T47D (cell line): ENCODE measurements at regions not wholly inside any gene's neighbourhood (a gene's known extent, or its start where the extent isn't known, plus 50 kb on each side); places are given as distances from the start of the nearest gene placed in this dataset.
"Not testable (repeated sequence)": the region's sequence is repeated elsewhere in the genome, so short reads cannot be mapped to it uniquely, and the experiment has no call there.

Experiments used
- DNase-seq, 2 experiments: peaks; one replicate each; pipeline versions ENCODE4 v3.0.0 to v3.0.0-alpha.2; 2011 to 2012; ENCODE audit warnings: low read depth in 1 of 2, low spot score in 1 of 2
- JUND ChIP-seq: IDR thresholded peaks from 2 replicates; pipeline ENCODE4 v1.6.1; 2012; ENCODE audit warnings: low read depth
- in situ Hi-C: cut with HindIII; loops from 2 replicates; pipeline ENCODE4 v1.10.0; 2016; ENCODE audit warnings: low sequenced_read_pairs, low pct_unique_long_range_greater_than_20kb

- in situ Hi-C loops, result no loop called here
- DNase-seq, result peak in 1 of 2 experiments; percentile 22
- no peak for TF ChIP-seq JUND
Observed at GRCh38 chr12:127125607-127126259, 1141.2 kb upstream of the TMEM132C start.

GRCh38 chr12:127126260-127126628 is 1140.7 kb upstream of the TMEM132C start:
- DNase-seq, result no peak
- in situ Hi-C loops, result no loop called here
- TF ChIP-seq JUND, result no peak

DNA sequence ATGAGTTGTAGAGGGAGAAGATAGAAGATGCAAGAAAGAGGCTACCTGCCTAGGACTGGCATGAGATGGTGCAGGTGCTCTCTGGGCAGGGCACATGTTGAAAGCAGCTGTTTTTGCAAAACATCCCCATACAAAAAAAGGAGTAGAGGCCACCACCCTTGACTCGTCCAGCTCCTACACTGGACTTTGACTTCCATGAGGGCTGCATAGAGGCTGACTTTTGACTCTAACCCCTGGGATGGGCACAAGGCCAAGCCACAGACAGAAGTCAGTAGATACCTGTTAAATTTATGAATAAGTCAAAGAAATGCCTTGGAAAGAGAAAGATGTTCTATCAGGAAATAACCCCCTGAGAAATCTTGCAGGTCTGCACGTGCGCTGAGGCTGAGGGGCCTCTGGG is 1139.1 kb upstream of the TMEM132C start:
- in situ Hi-C loops, result no loop called here
- no peak for TF ChIP-seq JUND
- no peak for DNase-seq

- DNase-seq, result no peak
- TF ChIP-seq JUND, result no peak
- in situ Hi-C loops, result no loop called here
Observed at GRCh38 chr12:127130506-127131124, 1136.4 kb upstream of the TMEM132C start.

DNA sequence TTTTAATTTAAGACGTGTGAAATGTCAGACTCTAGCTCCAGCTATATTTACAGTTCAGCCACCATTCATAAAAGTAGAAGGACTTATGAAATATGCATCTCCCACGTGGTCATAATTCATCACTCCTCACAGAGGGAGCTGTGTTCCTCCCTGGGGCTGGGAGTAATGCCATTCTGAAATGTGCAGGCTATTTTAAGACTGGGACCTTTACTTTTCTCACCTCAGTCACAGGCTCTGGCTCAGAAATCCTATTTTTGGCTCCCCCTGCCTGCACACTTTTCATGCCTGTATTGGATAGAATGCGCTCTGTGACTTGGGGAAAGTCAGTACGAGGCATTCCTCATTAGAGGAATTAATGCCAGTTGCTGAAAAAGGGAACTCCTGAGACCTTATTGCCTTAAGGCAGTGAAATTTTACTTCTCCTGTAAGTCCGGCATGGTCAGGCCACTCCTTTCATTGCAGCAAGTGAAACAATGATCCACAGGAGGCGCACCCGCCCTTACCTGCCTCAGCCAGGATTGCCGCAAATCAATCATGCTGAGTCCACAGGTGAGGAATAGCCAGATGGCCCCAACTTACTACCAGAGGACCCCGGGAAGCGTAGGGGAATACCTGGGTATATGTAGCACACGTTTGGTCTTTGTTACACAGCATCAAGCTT is 1133.2 kb upstream of the TMEM132C start:
- no peak for TF ChIP-seq JUND
- in situ Hi-C loops, result no loop called here
- peak in 1 of 2 experiments; percentile 22 for DNase-seq

- in situ Hi-C loops, DNase-seq: not testable (repeated sequence)
Observed at GRCh38 chr12:127140864-127141484, 1126.0 kb upstream of the TMEM132C start.

DNA sequence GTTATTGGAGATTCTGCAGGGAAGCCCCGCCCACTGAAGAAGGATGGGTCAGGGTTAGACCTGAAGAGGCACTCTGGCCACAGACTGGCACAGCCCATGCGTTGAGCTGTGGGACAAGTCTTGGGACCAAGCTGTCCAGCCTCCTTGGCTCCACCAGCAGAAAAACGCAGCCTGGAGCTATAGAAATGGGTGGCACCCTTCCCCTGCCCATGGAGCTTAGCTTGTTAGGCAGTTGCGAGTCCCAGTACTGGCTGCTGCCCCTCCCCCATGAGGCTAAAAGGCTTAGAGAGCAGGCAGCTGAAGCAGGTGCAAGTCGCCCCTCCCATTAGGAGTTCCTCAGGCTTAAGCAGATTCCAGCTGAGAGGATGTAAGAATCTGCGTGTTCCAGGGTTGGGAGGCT is 1124.0 kb upstream of the TMEM132C start:
- in situ Hi-C loops, result no loop called here
- no peak for TF ChIP-seq JUND
- peak in 1 of 2 experiments; percentile 87 for DNase-seq

GRCh38 chr12:127144770-127145169 is 1122.2 kb upstream of the TMEM132C start:
- in situ Hi-C loops, result no loop called here
- TF ChIP-seq JUND, result no peak
- no peak for DNase-seq

- no peak for DNase-seq
- in situ Hi-C loops, result no loop called here
- TF ChIP-seq JUND, result no peak
Observed at GRCh38 chr12:127145241-127145928, 1121.6 kb upstream of the TMEM132C start.

DNA sequence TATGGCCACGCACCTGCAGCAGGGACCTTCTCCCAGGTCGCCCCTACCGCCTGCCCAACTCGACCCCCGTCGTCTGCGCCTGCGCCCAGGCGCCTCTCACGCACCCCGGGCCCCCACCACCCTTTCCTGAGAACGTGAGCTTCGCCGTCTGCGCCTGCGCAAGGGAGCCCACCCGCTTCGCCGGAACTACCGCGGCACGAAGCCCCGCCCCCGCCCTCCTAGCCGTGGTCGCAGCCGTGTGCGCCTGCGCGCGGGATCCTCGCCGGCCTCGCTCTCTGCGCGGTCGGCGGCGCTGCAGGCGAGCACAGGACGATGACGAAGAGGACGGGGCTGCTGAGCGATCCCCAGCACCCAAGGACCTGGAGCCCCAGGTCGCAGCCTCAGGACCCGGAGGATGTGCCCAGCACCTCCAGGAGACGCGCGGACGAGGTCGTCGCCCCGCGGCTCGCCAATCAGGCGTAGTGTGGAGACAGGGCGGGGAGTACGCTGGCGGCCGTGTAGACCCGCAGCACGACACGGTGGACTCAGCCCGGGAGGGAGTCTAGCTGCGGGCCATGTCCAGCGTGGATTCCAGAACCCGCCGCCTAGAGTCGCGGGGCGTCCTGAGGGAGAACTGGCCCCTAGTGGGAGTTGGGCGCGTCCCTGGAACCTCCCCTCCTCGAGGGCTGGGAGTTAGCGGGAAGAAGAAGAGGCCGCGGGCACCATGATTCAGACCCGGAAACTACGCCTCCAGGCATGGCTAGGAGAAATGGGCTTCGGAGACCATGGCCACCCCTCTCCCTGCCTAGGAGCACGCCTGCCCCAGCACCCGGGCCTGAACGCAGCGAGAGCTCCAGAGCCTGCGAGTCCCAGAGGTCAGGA is 1120.8 kb upstream of the TMEM132C start:
- in situ Hi-C loops, result no loop called here
- DNase-seq, result no peak

GRCh38 chr12:127146991-127147718 is 1119.8 kb upstream of the TMEM132C start:
- in situ Hi-C loops, result no loop called here
- TF ChIP-seq JUND, result no peak
- no peak for DNase-seq

More for the DNA sequence above, 1120.8 kb upstream of the TMEM132C start:
- no peak for TF ChIP-seq JUND

DNA sequence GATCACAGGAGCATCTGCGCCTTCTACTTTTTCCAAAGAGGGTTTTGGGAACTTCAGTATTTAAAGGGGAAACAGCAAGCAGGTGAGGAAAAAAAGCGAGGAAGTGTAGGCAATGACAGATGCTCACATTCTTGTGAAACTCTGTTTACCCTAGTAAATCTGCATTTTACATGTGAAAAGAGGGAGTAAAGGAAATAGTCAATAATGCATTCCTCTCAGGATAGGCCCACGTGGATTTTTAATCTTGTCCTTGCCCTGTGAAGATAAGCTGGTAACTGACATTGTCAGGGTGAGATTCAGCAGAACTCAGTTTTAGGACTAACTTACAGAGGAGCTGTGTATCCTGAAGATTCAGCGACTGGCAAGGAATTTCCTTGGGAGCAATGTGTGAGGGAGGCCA is 1119.2 kb upstream of the TMEM132C start:
- no peak for DNase-seq
- in situ Hi-C loops, result no loop called here
- TF ChIP-seq JUND, result no peak
